HepG2 (cell line): ENCODE measurements at regions not wholly inside any gene's neighbourhood (a gene's known extent, or its start where the extent isn't known, plus 50 kb on each side); places are given as distances from the start of the nearest gene placed in this dataset.
A peak's percentile ranks its signal among the peaks of the same experiment; 100 is the strongest.

Experiments
- ATAC-seq: fragments of 200-7000 bp; cut with Tn5 transposase; 3 replicates; pipeline ENCODE4 v1.9.1; 2020; ENCODE audit warnings: mild to moderate bottlenecking, moderate library complexity
- BruUV-seq: library from RNA; stranded (reverse); fragments of 400-500 nt; replicated peaks from 2 replicates; lab custom pipeline; 2021; lab: Mats Ljungman, UMichigan
- CTCF ChIA-PET: fragments of 300-600 bp; formaldehyde crosslinking; extraction: SDS; loops from one replicate; lab custom pipeline; 2021; ENCODE audit warnings: low total read pairs, inconsistent platforms, low intra/inter-chr PET ratio; lab: Yijun Ruan, JAX
- POLR2A ChIA-PET: fragments of 350-600 bp; sonication (Branson Sonifier 250); formaldehyde crosslinking; loops from one replicate; lab custom pipeline; 2020; ENCODE audit warnings: antibody characterized with exemption, inconsistent platforms; lab: Yijun Ruan, JAX
- DNase-seq: peaks from one replicate; pipeline ENCODE4 v3.0.0-alpha.2; 2015; ENCODE audit warnings: low spot score
- FAIRE-seq: peaks from 3 replicates; lab custom pipeline; 2011; peaks lifted over from hg19 to GRCh38; lab: Jason Lieb, UNC
- H2AFZ ChIP-seq: one replicate; pipeline ENCODE4 v1.6.1; 2011; ENCODE audit warnings: low read length, inconsistent platforms
- H3K27ac ChIP-seq: fragments of 300-600 bp; 3 replicates; pipeline ENCODE4 v1.8.0; 2011; ENCODE audit warnings: mixed run types, mild to moderate bottlenecking, mixed read lengths, low read length, inconsistent platforms; ENCODE audit not compliant: insufficient read depth; ENCODE audit errors: extremely low read length
- H3K27me3 ChIP-seq, 2 experiments: fragments of 200-600 bp in 1 of 2; 2 replicates in 1 of 2; 3 replicates in 1 of 2; pipeline versions ENCODE4 v1.6.0 to v1.8.0; 2011; ENCODE audit warnings: low read length in 2 of 2, mild to moderate bottlenecking in 2 of 2, moderate library complexity in 2 of 2, inconsistent platforms in 1 of 2; ENCODE audit not compliant: insufficient read depth in 2 of 2, control insufficient read depth in 1 of 2
- H3K36me3 ChIP-seq, 2 experiments: fragments of 200-600 bp in 1 of 2; replicated peaks in 1 of 2; 2 replicates in 1 of 2; 3 replicates in 1 of 2; pipeline versions ENCODE4 v1.5.1 to v1.8.0; 2011; ENCODE audit warnings: low read length in 2 of 2, inconsistent platforms in 1 of 2; ENCODE audit not compliant: insufficient read depth in 2 of 2, control insufficient read depth in 1 of 2
- H3K4me1 ChIP-seq: 2 replicates; pipeline ENCODE4 v1.5.1; 2012; ENCODE audit warnings: low read length, inconsistent platforms; ENCODE audit not compliant: insufficient read depth
- H3K4me2 ChIP-seq: 2 replicates; pipeline ENCODE4 v1.6.0; 2011; ENCODE audit warnings: low read depth, low read length, inconsistent platforms
- H3K4me3 ChIP-seq, 3 experiments: fragments of 200-600 bp in 1 of 3; sonication (generic), shearing (Covaris generic) in 1 of 3; replicated peaks in 1 of 3; 2 replicates each; pipeline ENCODE4 v1.5.1; 2011 to 2016; ENCODE audit warnings: low read length in 3 of 3, inconsistent platforms in 2 of 3, low read depth in 2 of 3, mild to moderate bottlenecking in 2 of 3, control low read depth in 1 of 3, mixed read lengths in 1 of 3; ENCODE audit not compliant: insufficient read depth in 1 of 3
- H3K79me2 ChIP-seq: one replicate; pipeline ENCODE4 v1.6.1; 2011; ENCODE audit warnings: low read length, inconsistent platforms; ENCODE audit not compliant: insufficient read depth
- H3K9ac ChIP-seq: 2 replicates; pipeline ENCODE4 v1.6.0; 2011; ENCODE audit warnings: mild to moderate bottlenecking, low read depth, low read length, inconsistent platforms; ENCODE audit not compliant: insufficient read depth
- H3K9me3 ChIP-seq: 2 replicates; pipeline ENCODE4 v1.5.1; 2012; ENCODE audit warnings: mild to moderate bottlenecking, low read length
- H4K20me1 ChIP-seq: 2 replicates; pipeline ENCODE4 v1.6.0; 2011; ENCODE audit warnings: inconsistent platforms, mild to moderate bottlenecking, low read length, moderate library complexity; ENCODE audit not compliant: insufficient read depth
- HDAC1 ChIP-seq: sonication (generic); formaldehyde crosslinking; IDR thresholded peaks from 2 replicates; pipeline ENCODE4 v1.5.1; 2020; ENCODE audit warnings: mild to moderate bottlenecking, missing genetic modification reagents
- HDAC2 ChIP-seq: sonication (generic); formaldehyde crosslinking; IDR thresholded peaks from 2 replicates; pipeline ENCODE4 v1.4.0; 2020; ENCODE audit warnings: missing genetic modification reagents
- HNF1A ChIP-seq, 2 experiments: sonication (generic) in 1 of 2; formaldehyde crosslinking in 1 of 2; IDR thresholded peaks; 2 replicates each; pipeline versions ENCODE4 v1.4.0 to v1.6.1; 2016 to 2020; ENCODE audit warnings: borderline replicate concordance in 1 of 2, low read depth in 1 of 2, mild to moderate bottlenecking in 1 of 2, missing genetic modification reagents in 1 of 2
- SOX13 ChIP-seq, 3 experiments: fragments of 450-650 bp in 1 of 3; sonication (generic) in 1 of 3; formaldehyde crosslinking in 1 of 3; IDR thresholded peaks in 2 of 3; conservative IDR thresholded peaks in 1 of 3; 2 replicates each; pipeline versions ENCODE4 v1.5.0 to v1.6.1; 2016 to 2020; ENCODE audit warnings: antibody characterized with exemption in 1 of 3, mild to moderate bottlenecking in 1 of 3, missing compliant biosample characterization in 1 of 3, missing genetic modification reagents in 1 of 3, moderate library complexity in 1 of 3
- TAF1 ChIP-seq: sonication (generic); formaldehyde crosslinking; IDR thresholded peaks from 2 replicates; pipeline ENCODE4 v1.4.0; 2020; ENCODE audit warnings: missing genetic modification reagents
- TBP ChIP-seq: sonication (generic); formaldehyde crosslinking; IDR thresholded peaks from 2 replicates; pipeline ENCODE4 v1.5.0; 2020; ENCODE audit warnings: missing genetic modification reagents
- ZFP36 ChIP-seq: fragments of 150-350 bp; IDR thresholded peaks from 2 replicates; pipeline ENCODE4 v1.6.1; 2018; ENCODE audit warnings: borderline replicate concordance, low read length, low read depth; ENCODE audit not compliant: partially characterized antibody
- ZNF20 ChIP-seq: sonication (generic); formaldehyde crosslinking; IDR thresholded peaks from 2 replicates; pipeline ENCODE4 v1.4.0; 2020; ENCODE audit warnings: mild to moderate bottlenecking, moderate library complexity, missing genetic modification reagents
- ZNF660 ChIP-seq: sonication (generic); formaldehyde crosslinking; IDR thresholded peaks from 2 replicates; pipeline ENCODE4 v1.5.1; 2020; ENCODE audit warnings: mild to moderate bottlenecking, low read depth, missing genetic modification reagents, borderline replicate concordance
- ZNF784 ChIP-seq: sonication (generic); formaldehyde crosslinking; IDR thresholded peaks from 2 replicates; pipeline ENCODE4 v1.5.1; 2020; ENCODE audit warnings: missing genetic modification reagents, mild to moderate bottlenecking, borderline replicate concordance
- ZNF816 ChIP-seq: sonication (generic); formaldehyde crosslinking; IDR thresholded peaks from 2 replicates; pipeline ENCODE4 v1.8.0; 2022; ENCODE audit warnings: missing genetic modification reagents, mild to moderate bottlenecking, borderline replicate concordance
- WGBS: methylation state at CpG from one replicate; pipeline ENCODE4 v1.1.6; 2017; ENCODE audit warnings: low lambda C conversion rate; 5-methylcytosine and 5-hydroxymethylcytosine counted together
- in situ Hi-C: cut with HindIII; loops from 2 replicates; pipeline ENCODE4 v1.10.0; 2017; ENCODE audit warnings: low pct_unique_long_range_greater_than_20kb; ENCODE audit not compliant: extremely low pct_ligation_motif_present
- intact Hi-C: fragments of 100-400 bp; cut with micrococcal nuclease; formaldehyde crosslinking; loops from one replicate; pipeline ENCODE4 v1.10.0; 2022; ENCODE audit not compliant: unreplicated experiment

GRCh38 chr22:46091277-46091977 lies 58.9 kb upstream of the PPARA start:
- H4K20me1 ChIP-seq, result no peaks in the 10 kb centered on the region
- intact Hi-C loops (no loop called here), in situ Hi-C loops (no loop called here)
- WGBS, result 58% methylated on average over 15 of the region's 19 CpGs
- no peaks in the 10 kb centered on the region for H3K79me2 ChIP-seq
- peaks cover 35% of the 10 kb centered on the region for H3K4me1 ChIP-seq
- no TSS peak for BruUV-seq
- no peak overlapping the region for H3K27ac ChIP-seq
- TF ChIP-seq SOX13 (IDR thresholded peaks at IDR 0.05) (no peak), SOX13 (CRISPR knock-in tag; conservative IDR thresholded peaks at IDR 0.05 in 1 of 2, IDR thresholded peaks at IDR 0.05 in 1 of 2) (no peak), ZFP36 (peak; percentile 78)
- CTCF ChIA-PET, result no interaction called here
- H3K4me3 ChIP-seq, result no peak overlapping the region
- FAIRE-seq (no peak), ATAC-seq (no peak), DNase-seq (no peak)
- H3K9ac ChIP-seq, result no peak overlapping the region
- peaks cover 10 to 43% of the 10 kb centered on the region in 2 experiments; a peak in 4 of 5 replicates for H3K27me3 ChIP-seq
- POLR2A ChIA-PET, result no interaction called here
- H3K9me3 ChIP-seq, result no peaks in the 10 kb centered on the region
- H2AFZ ChIP-seq, result no peak overlapping the region
- H3K4me2 ChIP-seq, result no peak overlapping the region
- H3K36me3 ChIP-seq, result no peaks in the 10 kb centered on the region

GRCh38 chr22:46092011-46092410 lies 58.3 kb upstream of the PPARA start:
- Histone ChIP-seq H3K4me1 (peaks cover 29% of the 10 kb centered on the region), H3K36me3 (no peaks in the 10 kb centered on the region), H3K27ac (no peak overlapping the region), H3K9me3 (no peaks in the 10 kb centered on the region), H4K20me1 (no peaks in the 10 kb centered on the region), H2AFZ (no peak overlapping the region), H3K4me3 (no peak overlapping the region), H3K9ac (no peak overlapping the region), H3K4me2 (no peak overlapping the region), H3K27me3 (peaks cover 12 to 45% of the 10 kb centered on the region in 2 experiments; a peak in 4 of 5 replicates), H3K79me2 (no peaks in the 10 kb centered on the region)
- POLR2A ChIA-PET, result no interaction called here
- CTCF ChIA-PET, result no interaction called here
- in situ Hi-C loops, result no loop called here
- no peak for FAIRE-seq
- 26% methylated on average over 9 of the region's 13 CpGs for WGBS
- no peak for ATAC-seq
- intact Hi-C loops, result no loop called here
- BruUV-seq, result no TSS peak
- no peak for DNase-seq
- TF ChIP-seq ZNF816, result no peak
- TF ChIP-seq TBP (CRISPR knock-in tag), result no peak
- no peak for TF ChIP-seq ZNF784
- no peak for TF ChIP-seq HDAC2
- no peak for TF ChIP-seq HNF1A (IDR thresholded peaks at IDR 0.05; ENCODE audit: low read depth)
- TF ChIP-seq HNF1A (CRISPR knock-in tag; IDR thresholded peaks at IDR 0.05; ENCODE audit: borderline replicate concordance), result no peak
- TF ChIP-seq ZNF20 (CRISPR knock-in tag), result no peak
- no peak for TF ChIP-seq ZNF660 (CRISPR knock-in tag)
- no peak for TF ChIP-seq TAF1
- no peak for TF ChIP-seq HDAC1
